ENCODE measurements at regions not wholly inside any gene's neighbourhood (a gene's known extent, or its start where the extent isn't known, plus 50 kb on each side); places are given as distances from the start of the nearest gene placed in this dataset.

DNA sequence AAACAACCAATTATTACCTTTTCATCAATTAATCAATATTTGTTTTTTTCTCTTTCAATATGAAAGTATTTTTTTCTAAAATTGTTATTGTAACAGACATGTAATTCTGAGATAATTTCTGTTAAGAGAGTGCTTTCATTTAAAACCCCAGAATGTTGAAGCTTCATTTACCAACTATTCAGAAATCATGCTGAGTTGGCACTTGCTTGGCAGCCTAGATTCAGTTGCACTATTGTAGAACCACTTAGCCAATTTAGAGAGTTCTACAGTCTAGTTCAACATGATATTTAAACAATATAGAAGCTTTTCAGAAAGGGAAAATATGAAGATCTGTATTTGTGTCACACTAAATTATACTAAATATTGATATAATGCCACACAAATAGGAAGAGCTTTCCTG, 56.1 kb upstream of the NKAIN2 start:
- DNase-seq (ENCODE audit: low read depth): no peak
- Histone ChIP-seq H3K4me3 (ENCODE audit: low read length) (no peak overlapping the region), H3K4me1 (ENCODE audit: control insufficient read depth, insufficient read depth, low read length) (peaks cover 22% of the 10 kb centered on the region), H3K9ac (ENCODE audit: low read length) (no peak overlapping the region), H3K27me3 (replicated peaks; ENCODE audit: control insufficient read depth, insufficient read depth, low read length) (no peaks in the 10 kb centered on the region), H3K36me3 (ENCODE audit: control insufficient read depth, insufficient read depth, low read length, severe bottlenecking) (no peaks in the 10 kb centered on the region), H3K9me3 (ENCODE audit: control insufficient read depth, low read length) (no peaks in the 10 kb centered on the region)

DNA sequence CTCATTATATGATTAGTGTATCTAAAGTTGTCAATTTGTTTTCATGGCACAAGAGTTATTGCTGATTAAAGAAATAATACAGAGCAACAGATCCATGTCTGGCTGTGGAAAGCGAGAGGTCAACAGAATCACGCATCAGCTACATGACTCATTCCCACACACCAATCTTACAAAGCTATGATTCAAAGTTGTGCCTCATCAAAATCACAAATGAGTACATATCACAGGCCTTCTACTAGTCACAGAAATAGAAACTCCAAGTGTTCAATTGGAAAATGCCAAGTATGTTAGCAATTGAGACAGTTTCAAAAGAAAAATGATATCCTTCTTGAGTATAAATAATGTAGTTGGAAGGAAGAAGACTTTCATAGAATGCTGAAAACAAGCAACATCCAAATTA, 57.8 kb upstream of the NKAIN2 start:
- no peak overlapping the region for H3K4me3 ChIP-seq (ENCODE audit: low read length)
- H3K9ac ChIP-seq (ENCODE audit: low read length): no peak overlapping the region
- H3K9me3 ChIP-seq (ENCODE audit: control insufficient read depth, low read length): no peaks in the 10 kb centered on the region
- H3K4me1 ChIP-seq (ENCODE audit: control insufficient read depth, insufficient read depth, low read length): peaks cover 27% of the 10 kb centered on the region
- no peaks in the 10 kb centered on the region for H3K36me3 ChIP-seq (ENCODE audit: control insufficient read depth, insufficient read depth, low read length, severe bottlenecking)
- no peaks in the 10 kb centered on the region for H3K27me3 ChIP-seq (replicated peaks; ENCODE audit: control insufficient read depth, insufficient read depth, low read length)
- DNase-seq (ENCODE audit: low read depth): no peak

DNA sequence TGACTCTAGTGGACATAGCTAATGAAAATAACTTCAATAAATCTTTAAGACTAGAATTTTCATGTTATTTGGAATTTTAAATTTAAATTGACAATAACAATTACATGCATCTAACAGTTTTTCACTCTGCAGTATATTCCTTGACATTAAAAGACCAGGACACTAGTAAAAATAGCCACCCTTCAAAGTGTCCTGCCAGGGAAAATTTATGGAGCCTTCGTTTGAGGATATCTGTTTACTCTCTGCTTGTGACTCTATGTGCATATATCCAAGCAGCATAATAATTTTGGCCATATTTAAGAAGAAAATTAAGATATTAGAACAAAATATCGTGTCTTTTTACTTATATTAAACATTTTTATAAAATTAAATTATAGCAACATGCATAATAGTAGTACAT, 58.8 kb upstream of the NKAIN2 start:
- no peak overlapping the region for H3K9ac ChIP-seq (ENCODE audit: low read length)
- no peaks in the 10 kb centered on the region for H3K27me3 ChIP-seq (replicated peaks; ENCODE audit: control insufficient read depth, insufficient read depth, low read length)
- no peak overlapping the region for H3K4me3 ChIP-seq (ENCODE audit: low read length)
- no peak for DNase-seq (ENCODE audit: low read depth)
- no peaks in the 10 kb centered on the region for H3K36me3 ChIP-seq (ENCODE audit: control insufficient read depth, insufficient read depth, low read length, severe bottlenecking)
- no peaks in the 10 kb centered on the region for H3K9me3 ChIP-seq (ENCODE audit: control insufficient read depth, low read length)
- H3K4me1 ChIP-seq (ENCODE audit: control insufficient read depth, insufficient read depth, low read length): peaks cover 27% of the 10 kb centered on the region

DNA sequence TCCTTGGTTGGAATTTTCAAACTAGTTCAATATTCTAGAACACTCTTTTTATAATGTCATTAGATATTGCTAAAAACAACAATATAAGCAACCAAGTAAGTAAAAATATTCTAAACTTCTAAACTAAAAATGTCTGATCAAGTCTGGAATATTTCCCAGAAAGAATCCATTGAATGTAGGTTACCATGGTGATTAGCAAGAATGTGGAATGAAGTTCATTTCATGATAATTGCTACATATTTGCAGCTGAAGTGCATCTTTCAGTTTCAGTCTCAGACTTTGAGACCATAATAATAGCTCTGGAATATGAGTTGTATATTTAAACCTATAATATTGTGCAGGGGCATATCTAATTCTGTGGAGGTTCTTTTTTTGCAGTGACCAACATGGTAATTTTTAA, 61.0 kb upstream of the NKAIN2 start:
- no peaks in the 10 kb centered on the region for H3K27me3 ChIP-seq (replicated peaks; ENCODE audit: control insufficient read depth, insufficient read depth, low read length)
- H3K9me3 ChIP-seq (ENCODE audit: control insufficient read depth, low read length): no peaks in the 10 kb centered on the region
- H3K9ac ChIP-seq (ENCODE audit: low read length): peak overlapping the region; percentile 47
- peak overlapping the region; percentile 66 for H3K4me3 ChIP-seq (ENCODE audit: low read length)
- no peak for DNase-seq (ENCODE audit: low read depth)
- H3K4me1 ChIP-seq (ENCODE audit: control insufficient read depth, insufficient read depth, low read length): peaks cover 27% of the 10 kb centered on the region
- no peaks in the 10 kb centered on the region for H3K36me3 ChIP-seq (ENCODE audit: control insufficient read depth, insufficient read depth, low read length, severe bottlenecking)

DNA sequence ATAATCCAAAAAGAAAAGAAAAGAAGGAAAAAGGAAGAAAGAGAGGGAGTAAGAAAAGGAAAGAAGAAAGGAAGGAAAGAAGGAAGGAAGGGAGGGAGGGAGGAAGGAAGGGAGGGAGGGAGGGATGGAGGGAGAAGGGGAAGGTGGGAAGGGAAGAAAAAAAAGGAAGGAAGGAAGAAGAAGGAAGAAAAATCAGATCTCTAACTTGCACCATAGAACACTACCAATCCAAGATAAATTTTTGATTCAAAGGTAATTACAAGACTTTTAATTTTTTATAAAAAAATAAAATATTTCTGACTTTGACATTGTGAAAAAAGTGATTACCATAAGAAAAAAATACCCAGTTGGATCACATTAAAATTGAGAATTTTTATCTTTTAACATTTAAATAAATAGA, 70.5 kb upstream of the NKAIN2 start:
- Histone ChIP-seq H3K36me3 (ENCODE audit: control insufficient read depth, insufficient read depth, low read length, severe bottlenecking) (no peaks in the 10 kb centered on the region), H3K9me3 (ENCODE audit: control insufficient read depth, low read length) (no peaks in the 10 kb centered on the region), H3K4me3 (ENCODE audit: low read length) (no peak overlapping the region), H3K9ac (ENCODE audit: low read length) (no peak overlapping the region), H3K4me1 (ENCODE audit: control insufficient read depth, insufficient read depth, low read length) (no peaks in the 10 kb centered on the region), H3K27me3 (replicated peaks; ENCODE audit: control insufficient read depth, insufficient read depth, low read length) (no peaks in the 10 kb centered on the region)
- no peak for DNase-seq (ENCODE audit: low read depth)

DNA sequence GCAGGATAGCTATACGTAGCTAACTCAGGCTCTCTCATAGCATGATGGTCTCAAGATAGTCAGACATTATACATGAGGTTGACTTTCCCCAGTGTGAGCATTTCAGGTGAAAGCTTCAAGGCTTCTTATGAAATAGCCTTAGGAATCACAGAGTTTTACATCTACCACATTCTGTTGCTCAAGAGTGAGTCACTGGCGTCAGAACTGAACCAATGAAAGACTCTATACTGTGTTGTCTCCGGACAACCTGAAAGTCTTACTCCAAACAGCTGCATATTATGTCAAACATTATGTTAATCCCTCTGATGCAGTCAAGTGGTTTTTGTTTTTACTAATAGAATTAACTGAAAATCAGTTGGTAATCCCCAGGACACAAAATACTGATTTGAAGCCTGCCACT, 79.8 kb upstream of the TRDN start:
- no peaks in the 10 kb centered on the region for H3K4me1 ChIP-seq (ENCODE audit: control insufficient read depth, insufficient read depth, low read length)
- no peak overlapping the region for H3K9ac ChIP-seq (ENCODE audit: low read length)
- no peaks in the 10 kb centered on the region for H3K9me3 ChIP-seq (ENCODE audit: control insufficient read depth, low read length)
- no peak overlapping the region for H3K4me3 ChIP-seq (ENCODE audit: low read length)
- H3K27me3 ChIP-seq (replicated peaks; ENCODE audit: control insufficient read depth, insufficient read depth, low read length): no peaks in the 10 kb centered on the region
- no peaks in the 10 kb centered on the region for H3K36me3 ChIP-seq (ENCODE audit: control insufficient read depth, insufficient read depth, low read length, severe bottlenecking)
- no peak for DNase-seq (ENCODE audit: low read depth)

DNA sequence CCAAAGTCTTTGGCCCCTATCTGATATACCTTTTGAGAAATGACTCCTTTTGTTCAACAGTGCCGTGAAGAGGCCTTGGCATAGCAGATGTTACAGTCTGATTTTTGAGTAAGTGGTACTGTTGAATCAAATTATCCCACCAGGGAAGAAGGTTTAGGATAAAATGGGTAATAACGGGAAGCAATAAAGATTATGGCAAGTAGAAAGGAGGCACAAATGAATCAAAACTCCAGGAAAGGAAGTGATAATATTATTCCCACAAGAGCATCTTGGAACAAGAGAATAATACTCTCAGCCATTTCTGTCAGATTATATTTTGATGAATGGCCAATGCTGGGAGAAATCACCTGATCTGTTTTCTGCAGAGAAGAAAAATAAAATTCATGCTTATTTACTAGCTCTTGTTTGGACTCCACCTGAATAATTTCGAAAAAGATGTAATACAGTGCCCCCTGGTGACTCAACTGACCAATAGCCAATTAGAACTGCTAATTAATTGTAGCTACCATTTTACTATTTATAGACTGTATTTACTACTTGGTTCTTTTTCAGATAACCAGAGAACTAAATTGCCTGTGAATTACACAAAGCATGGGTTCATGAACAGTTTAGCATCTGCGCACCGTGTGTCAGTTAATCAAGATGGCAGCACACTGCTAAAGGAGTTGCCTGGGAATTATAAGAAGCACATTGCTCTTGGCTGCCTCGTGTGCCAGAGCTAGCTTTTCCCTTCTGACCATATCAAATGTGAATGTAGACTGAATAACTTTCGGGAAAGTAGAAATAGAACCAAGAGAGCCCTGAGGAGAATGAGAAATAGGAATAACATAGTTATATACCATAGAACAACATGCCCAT, 78.5 kb upstream of the TRDN start:
- no peak overlapping the region for H3K9ac ChIP-seq (ENCODE audit: low read length)
- no peak overlapping the region for H3K4me3 ChIP-seq (ENCODE audit: low read length)
- peak; percentile 7 for DNase-seq (ENCODE audit: low read depth)
- no peaks in the 10 kb centered on the region for H3K4me1 ChIP-seq (ENCODE audit: control insufficient read depth, insufficient read depth, low read length)
- H3K9me3 ChIP-seq (ENCODE audit: control insufficient read depth, low read length): no peaks in the 10 kb centered on the region
- H3K27me3 ChIP-seq (replicated peaks; ENCODE audit: control insufficient read depth, insufficient read depth, low read length): no peaks in the 10 kb centered on the region
- H3K36me3 ChIP-seq (ENCODE audit: control insufficient read depth, insufficient read depth, low read length, severe bottlenecking): no peaks in the 10 kb centered on the region

DNA sequence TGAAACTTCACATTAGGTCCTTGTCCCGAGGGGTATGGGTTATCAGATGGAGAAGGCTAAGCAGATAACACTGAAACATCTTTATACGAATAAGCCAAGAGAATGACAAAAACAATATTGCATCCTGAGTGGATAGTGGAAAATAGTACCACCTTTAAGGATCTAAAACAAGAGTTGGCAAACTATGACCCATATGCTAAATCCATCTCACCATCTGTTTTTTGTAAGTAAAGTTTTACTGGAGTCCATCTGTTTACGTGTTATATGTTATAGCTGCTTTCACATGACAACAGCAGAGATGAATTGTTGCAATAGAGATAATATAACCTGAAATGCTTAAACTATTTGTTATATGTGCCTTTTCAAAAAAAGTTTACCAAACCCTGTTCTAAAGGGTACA, 76.1 kb upstream of the TRDN start:
- H3K9ac ChIP-seq (ENCODE audit: low read length): no peak overlapping the region
- no peaks in the 10 kb centered on the region for H3K4me1 ChIP-seq (ENCODE audit: control insufficient read depth, insufficient read depth, low read length)
- H3K9me3 ChIP-seq (ENCODE audit: control insufficient read depth, low read length): no peaks in the 10 kb centered on the region
- no peak overlapping the region for H3K4me3 ChIP-seq (ENCODE audit: low read length)
- DNase-seq (ENCODE audit: low read depth): no peak
- H3K36me3 ChIP-seq (ENCODE audit: control insufficient read depth, insufficient read depth, low read length, severe bottlenecking): no peaks in the 10 kb centered on the region
- peaks cover 3% of the 10 kb centered on the region for H3K27me3 ChIP-seq (replicated peaks; ENCODE audit: control insufficient read depth, insufficient read depth, low read length)

DNA sequence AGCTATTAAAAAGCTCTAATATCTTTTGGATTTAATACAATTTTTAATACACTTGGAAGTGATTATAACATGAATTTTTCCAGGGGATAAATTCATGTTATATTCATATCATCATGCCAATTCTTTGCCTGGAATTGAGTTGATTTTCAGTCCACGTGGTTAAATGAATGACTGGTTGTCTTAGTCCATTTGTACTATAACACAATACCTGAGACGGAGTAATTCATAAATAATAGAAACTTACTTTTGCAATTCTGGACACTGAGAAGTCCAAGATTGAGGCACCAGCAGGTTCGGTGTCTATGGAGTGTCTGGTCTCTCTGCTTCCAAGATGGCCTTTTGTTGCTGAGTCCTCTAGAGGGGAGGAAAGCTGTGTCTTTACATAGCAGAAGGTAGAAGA, 66.2 kb upstream of the TRDN start:
- Histone ChIP-seq H3K9me3 (ENCODE audit: control insufficient read depth, low read length) (no peaks in the 10 kb centered on the region), H3K9ac (ENCODE audit: low read length) (no peak overlapping the region), H3K4me3 (ENCODE audit: low read length) (no peak overlapping the region), H3K36me3 (ENCODE audit: control insufficient read depth, insufficient read depth, low read length, severe bottlenecking) (no peaks in the 10 kb centered on the region), H3K4me1 (ENCODE audit: control insufficient read depth, insufficient read depth, low read length) (peaks cover 6% of the 10 kb centered on the region), H3K27me3 (replicated peaks; ENCODE audit: control insufficient read depth, insufficient read depth, low read length) (no peaks in the 10 kb centered on the region)
- no peak for DNase-seq (ENCODE audit: low read depth)

DNA sequence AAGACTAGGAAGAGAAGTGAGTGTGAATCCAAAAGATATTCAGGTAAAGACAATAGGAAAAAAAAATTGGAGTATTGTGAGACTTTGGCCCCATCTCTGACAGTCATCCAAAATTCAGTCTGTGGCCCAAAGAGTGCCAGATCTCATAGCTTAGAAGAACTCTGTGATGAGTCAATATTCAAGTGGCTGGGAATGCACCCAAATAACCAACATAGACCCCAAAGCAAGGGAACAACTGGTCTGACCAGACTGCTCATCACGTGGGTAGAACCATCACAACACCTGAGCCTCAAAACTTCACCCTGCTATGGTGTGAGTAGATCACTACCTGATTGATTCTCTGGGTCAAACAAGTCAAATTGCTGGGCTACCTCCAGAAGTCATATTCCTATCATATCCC, 51.1 kb upstream of the TRDN start:
- H3K4me3 ChIP-seq (ENCODE audit: low read length): no peak overlapping the region
- H3K9me3 ChIP-seq (ENCODE audit: control insufficient read depth, low read length): no peaks in the 10 kb centered on the region
- H3K4me1 ChIP-seq (ENCODE audit: control insufficient read depth, insufficient read depth, low read length): no peaks in the 10 kb centered on the region
- H3K36me3 ChIP-seq (ENCODE audit: control insufficient read depth, insufficient read depth, low read length, severe bottlenecking): no peaks in the 10 kb centered on the region
- DNase-seq (ENCODE audit: low read depth): no peak
- no peaks in the 10 kb centered on the region for H3K27me3 ChIP-seq (replicated peaks; ENCODE audit: control insufficient read depth, insufficient read depth, low read length)
- H3K9ac ChIP-seq (ENCODE audit: low read length): no peak overlapping the region
